GM18951 (cell line): ENCODE measurements at regions not wholly inside any gene's neighbourhood (a gene's known extent, or its start where the extent isn't known, plus 50 kb on each side); places are given as distances from the start of the nearest gene placed in this dataset.

Source experiments
- POLR2A ChIP-seq: IDR thresholded peaks from 4 replicates; pipeline ENCODE4 v1.6.1; 2011; ENCODE audit warnings: mild to moderate bottlenecking; ENCODE audit not compliant: insufficient read length, insufficient read depth; ENCODE audit errors: extremely low read depth
- in situ Hi-C: fragments of 300-500 bp; cut with MboI; formaldehyde crosslinking; loops from one replicate; pipeline ENCODE4 v1.12.0; 2022; ENCODE audit warnings: low sequenced_read_pairs, mixed read lengths, inconsistent platforms; ENCODE audit not compliant: unreplicated experiment

- in situ Hi-C loops, result no loop called here
Observed at GRCh38 chr4:137193564-137193963, 338.7 kb downstream of the PCDH18 start.

GRCh38 chr4:137181293-137181899, 350.9 kb downstream of the PCDH18 start:
- no peak for TF ChIP-seq POLR2A
- in situ Hi-C loops, result no loop called here

More at GRCh38 chr4:137193564-137193963, 338.7 kb downstream of the PCDH18 start:
- TF ChIP-seq POLR2A, result no peak

GRCh38 chr4:137180349-137180748, 351.9 kb downstream of the PCDH18 start:
- in situ Hi-C loops, result no loop called here
- no peak for TF ChIP-seq POLR2A

- no peak for TF ChIP-seq POLR2A
- in situ Hi-C loops, result no loop called here
Observed at GRCh38 chr4:137156807-137157206, 375.5 kb downstream of the PCDH18 start.

- in situ Hi-C loops, result no loop called here
- no peak for TF ChIP-seq POLR2A
Observed at GRCh38 chr4:137156054-137156453, 376.2 kb downstream of the PCDH18 start.

- in situ Hi-C loops, result no loop called here
- TF ChIP-seq POLR2A, result no peak
Observed at GRCh38 chr4:137131201-137131600, 401.1 kb downstream of the PCDH18 start.

- no peak for TF ChIP-seq POLR2A
- in situ Hi-C loops, result no loop called here
Observed at GRCh38 chr4:137129845-137130244, 402.4 kb downstream of the PCDH18 start.

GRCh38 chr4:137129441-137129840, 402.9 kb downstream of the PCDH18 start:
- no peak for TF ChIP-seq POLR2A
- in situ Hi-C loops, result no loop called here

- in situ Hi-C loops, result no loop called here
- TF ChIP-seq POLR2A, result no peak
Observed at GRCh38 chr4:137125011-137125410, 407.3 kb downstream of the PCDH18 start.

- in situ Hi-C loops, result no loop called here
Observed at GRCh38 chr4:137124278-137124932, 407.9 kb downstream of the PCDH18 start.

GRCh38 chr4:137122876-137123275, 409.4 kb downstream of the PCDH18 start:
- in situ Hi-C loops, result no loop called here
- TF ChIP-seq POLR2A, result no peak

More at GRCh38 chr4:137124278-137124932, 407.9 kb downstream of the PCDH18 start:
- no peak for TF ChIP-seq POLR2A

GRCh38 chr4:137116144-137116543, 416.1 kb downstream of the PCDH18 start:
- in situ Hi-C loops, result no loop called here
- TF ChIP-seq POLR2A, result no peak

GRCh38 chr4:137106733-137107132, 425.6 kb downstream of the PCDH18 start:
- TF ChIP-seq POLR2A, result no peak
- in situ Hi-C loops, result no loop called here

- TF ChIP-seq POLR2A, result no peak
Observed at GRCh38 chr4:137106287-137106686, 426.0 kb downstream of the PCDH18 start.

GRCh38 chr4:137090951-137091350, 441.3 kb downstream of the PCDH18 start:
- in situ Hi-C loops, result no loop called here
- TF ChIP-seq POLR2A, result no peak

More at GRCh38 chr4:137106287-137106686, 426.0 kb downstream of the PCDH18 start:
- in situ Hi-C loops, result no loop called here
